Motor neuron (in vitro differentiated cells): ENCODE measurements at regions not wholly inside any gene's neighbourhood (a gene's known extent, or its start where the extent isn't known, plus 50 kb on each side); places are given as distances from the start of the nearest gene placed in this dataset.

Experiments
- ATAC-seq, 8 experiments: fragments of 200-7000 bp; cut with Tn5 transposase; replicated peaks in 6 of 8; 2 replicates each; pipeline ENCODE4 v1.8.0; 2021; ENCODE audit warnings: mild to moderate bottlenecking in 8 of 8, moderate library complexity in 8 of 8
- H3K27ac ChIP-seq, 2 donors: fragments of 250-450 bp; sonication (Bioruptor Pico); 2 replicates each; pipeline ENCODE4 v1.9.0; 2021; ENCODE audit warnings: antibody characterized with exemption in 2 of 2, mild to moderate bottlenecking in 2 of 2, moderate library complexity in 1 of 2
- H3K4me1 ChIP-seq, 2 donors: fragments of 250-450 bp; sonication (Bioruptor Pico); replicated peaks in 1 of 2; 2 replicates each; pipeline ENCODE4 v1.6.1; 2021; ENCODE audit warnings: antibody characterized with exemption in 2 of 2, mild to moderate bottlenecking in 2 of 2, moderate library complexity in 1 of 2
- H3K4me3 ChIP-seq, 5 donors: fragments of 250-450 bp; sonication (Bioruptor Pico); 2 replicates each; pipeline ENCODE4 v1.9.0; 2021; ENCODE audit warnings: antibody characterized with exemption in 5 of 5, mild to moderate bottlenecking in 5 of 5, moderate library complexity in 4 of 5
- WGBS, 10 experiments: fragments of 450-650 bp; shearing (Covaris generic); methylation state at CpG; one replicate each; pipeline ENCODE4 v1.0.0; 2022; 5-methylcytosine and 5-hydroxymethylcytosine counted together
- in situ Hi-C, 9 experiments: fragments of 400-800 bp; cut with MboI; loops; one replicate each; pipeline ENCODE4 v1.15.0; 2021; ENCODE audit warnings: low sequenced_read_pairs in 9 of 9, low pct_unique_long_range_greater_than_20kb in 2 of 9; ENCODE audit not compliant: unreplicated experiment in 9 of 9

- no peaks in the 10 kb centered on the region for H3K4me1 ChIP-seq
- in situ Hi-C loops = no loop called here
- no peak overlapping the region for H3K4me3 ChIP-seq
- no peak overlapping the region for H3K27ac ChIP-seq
- WGBS, 10 experiments = 11 to 100% (median 58%) methylated on average over 1 to 3 of the region's 3 CpGs
- no peak for ATAC-seq
These were observed 133.2 kb upstream of the NFIB start for GRCh38 chr9:14447103-14447502.

- 28 to 100% (median 94%) methylated on average over 2 to 3 of the region's 3 CpGs for WGBS, 10 experiments
- no peaks in the 10 kb centered on the region for H3K4me1 ChIP-seq
- in situ Hi-C loops = no loop called here
- H3K4me3 ChIP-seq = no peak overlapping the region
- H3K27ac ChIP-seq = no peak overlapping the region
- no peak for ATAC-seq
These were observed 132.0 kb upstream of the NFIB start for GRCh38 chr9:14445946-14446345.

GRCh38 chr9:14442956-14443355 lies 129.0 kb upstream of the NFIB start:
- in situ Hi-C loops = no loop called here
- no peak for ATAC-seq
- Histone ChIP-seq H3K4me3 (no peak overlapping the region), H3K4me1 (peaks cover 3 to 4% of the 10 kb centered on the region in 2 donors), H3K27ac (no peak overlapping the region)
- 17 to 100% (median 91%) methylated on average over 1 to 4 of the region's 6 CpGs; no CpG with 5 or more reads in 5 of the 10 experiments for WGBS, 10 experiments

GRCh38 chr9:14441976-14442651 lies 128.2 kb upstream of the NFIB start:
- no peak for ATAC-seq
- WGBS, 10 experiments = 58 to 100% (median 85%) methylated on average over 2 to 8 of the region's 10 CpGs; no CpG with 5 or more reads in 1 of the 10 experiments
- in situ Hi-C loops = no loop called here

DNA sequence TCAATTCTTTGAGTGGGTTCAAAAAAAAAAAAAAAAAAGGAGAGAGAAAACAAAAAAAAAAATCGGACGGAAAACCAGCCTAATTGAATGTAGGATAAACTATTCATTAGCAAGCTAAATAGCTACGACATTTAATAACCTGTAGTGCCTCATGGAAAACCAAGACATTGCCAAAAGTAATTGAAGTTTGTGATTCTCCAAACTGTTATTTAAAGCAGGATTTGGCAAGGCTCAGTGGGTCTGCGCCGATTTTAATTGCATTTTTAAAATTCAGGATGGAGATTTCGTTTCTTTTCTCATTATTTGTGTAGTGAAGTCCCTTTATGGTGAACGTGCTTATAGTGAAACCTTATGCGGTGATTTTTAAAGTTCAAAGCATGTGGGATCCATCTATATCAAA lies 127.2 kb upstream of the NFIB start:
- in situ Hi-C loops = no loop called here
- H3K27ac ChIP-seq = no peak overlapping the region
- ATAC-seq = no peak
- 30 to 98% (median 83%) methylated on average over 3 to 8 of the region's 8 CpGs for WGBS, 10 experiments
- H3K4me3 ChIP-seq = no peak overlapping the region
- peaks cover 3 to 7% of the 10 kb centered on the region in 2 donors for H3K4me1 ChIP-seq

More at GRCh38 chr9:14441976-14442651, 128.2 kb upstream of the NFIB start:
- Histone ChIP-seq H3K4me1 (peaks cover 3 to 7% of the 10 kb centered on the region in 2 donors), H3K27ac (no peak overlapping the region), H3K4me3 (no peak overlapping the region)

GRCh38 chr9:14440062-14440461 lies 126.1 kb upstream of the NFIB start:
- no peak overlapping the region for H3K4me3 ChIP-seq
- H3K4me1 ChIP-seq = peaks cover 3 to 7% of the 10 kb centered on the region in 2 donors
- no peak overlapping the region for H3K27ac ChIP-seq
- 60 to 100% (median 94%) methylated on average over 1 to 4 of the region's 4 CpGs; no CpG with 5 or more reads in 4 of the 10 experiments for WGBS, 10 experiments
- no peak for ATAC-seq
- in situ Hi-C loops = no loop called here

DNA sequence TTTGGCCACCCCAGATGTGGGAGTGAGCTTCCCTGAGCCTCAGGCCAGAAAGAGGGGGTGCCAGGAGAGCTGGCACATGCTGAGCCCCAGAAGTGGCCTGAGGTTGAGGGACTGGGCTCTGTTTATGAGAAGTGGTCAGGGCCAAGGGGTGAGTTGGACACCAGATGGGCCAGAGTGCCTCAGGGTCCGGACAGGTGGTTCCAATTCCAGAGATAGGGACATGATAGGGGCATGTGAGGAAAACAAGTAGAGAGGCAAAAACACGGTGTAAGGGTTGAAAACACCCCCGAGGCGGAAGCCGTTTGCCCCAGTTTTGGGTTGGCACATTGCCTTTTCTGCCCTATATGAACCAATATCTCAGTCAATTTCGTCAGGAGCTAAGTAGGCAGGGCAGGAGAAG lies 125.6 kb upstream of the NFIB start:
- H3K4me3 ChIP-seq = no peak overlapping the region
- no peak for ATAC-seq
- 17 to 93% (median 74%) methylated on average over 1 to 5 of the region's 6 CpGs; no CpG with 5 or more reads in 4 of the 10 experiments for WGBS, 10 experiments
- in situ Hi-C loops = no loop called here
- no peak overlapping the region for H3K27ac ChIP-seq
- peaks cover 3 to 7% of the 10 kb centered on the region in 2 donors for H3K4me1 ChIP-seq

GRCh38 chr9:14438232-14439021 lies 124.5 kb upstream of the NFIB start:
- in situ Hi-C loops = no loop called here
- Histone ChIP-seq H3K4me1 (peaks cover 3 to 7% of the 10 kb centered on the region in 2 donors), H3K4me3 (no peak overlapping the region), H3K27ac (no peak overlapping the region)
- ATAC-seq = peak in 1 of 8 experiments; percentile 53
- 4 to 93% (median 57%) methylated on average over 2 to 13 of the region's 17 CpGs; no CpG with 5 or more reads in 1 of the 10 experiments for WGBS, 10 experiments

- 33 to 80% (median 60%) methylated on average over 1 to 9 of the region's 15 CpGs; no CpG with 5 or more reads in 1 of the 10 experiments for WGBS, 10 experiments
- H3K4me1 ChIP-seq = peaks cover 3 to 7% of the 10 kb centered on the region in 2 donors
- no peak overlapping the region for H3K4me3 ChIP-seq
- H3K27ac ChIP-seq = no peak overlapping the region
- peak in 6 of 8 experiments; percentile 6 to 87 (median 85) for ATAC-seq
- in situ Hi-C loops = no loop called here
These were observed 123.7 kb upstream of the NFIB start for GRCh38 chr9:14437354-14438231.

DNA sequence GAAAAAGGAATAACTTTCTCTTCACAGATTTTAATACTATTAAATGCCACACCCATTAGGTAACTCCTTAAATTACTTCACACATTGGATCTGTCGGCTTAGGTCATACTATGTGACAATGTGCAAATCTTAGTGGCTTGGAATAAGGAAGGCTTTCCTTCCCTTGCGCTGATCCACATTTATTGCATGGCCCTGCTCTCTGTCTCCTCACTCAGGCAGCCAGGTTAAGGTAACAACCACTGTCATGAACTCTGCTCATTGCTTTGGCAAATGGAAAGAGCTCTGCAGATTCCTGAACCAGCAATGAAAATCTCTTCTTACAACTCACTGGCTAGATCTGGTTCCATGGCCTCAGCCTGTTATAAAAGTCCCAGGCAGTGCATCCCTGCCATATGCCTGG lies 121.9 kb upstream of the NFIB start:
- H3K27ac ChIP-seq = no peak overlapping the region
- WGBS, 10 experiments = 64 to 100% (median 94%) methylated on average over 1 to 2 of the region's 2 CpGs; no CpG with 5 or more reads in 2 of the 10 experiments

GRCh38 chr9:14434971-14435718 lies 121.2 kb upstream of the NFIB start:
- H3K4me1 ChIP-seq = peaks cover 3 to 7% of the 10 kb centered on the region in 2 donors
- in situ Hi-C loops = no loop called here
- WGBS, 10 experiments = 50 to 100% (median 86%) methylated on average over 1 to 2 of the region's 2 CpGs; no CpG with 5 or more reads in 3 of the 10 experiments
- no peak overlapping the region for H3K27ac ChIP-seq
- ATAC-seq = no peak
- H3K4me3 ChIP-seq = no peak overlapping the region

More for the DNA sequence above, 121.9 kb upstream of the NFIB start:
- ATAC-seq = no peak
- H3K4me3 ChIP-seq = no peak overlapping the region
- H3K4me1 ChIP-seq = peaks cover 3 to 7% of the 10 kb centered on the region in 2 donors
- in situ Hi-C loops = no loop called here

- peak in 4 of 8 experiments; percentile 8 to 74 (median 40) for ATAC-seq
- H3K27ac ChIP-seq = no peak overlapping the region
- peaks cover 3 to 7% of the 10 kb centered on the region in 2 donors for H3K4me1 ChIP-seq
- no peak overlapping the region for H3K4me3 ChIP-seq
- in situ Hi-C loops = no loop called here
These were observed 120.2 kb upstream of the NFIB start for GRCh38 chr9:14434158-14434504.
